Tibial artery (tissue), 4 donors: ENCODE measurements at regions not wholly inside any gene's neighbourhood (a gene's known extent, or its start where the extent isn't known, plus 50 kb on each side); places are given as distances from the start of the nearest gene placed in this dataset.
"Not testable (repeated sequence)": the region's sequence is repeated elsewhere in the genome, so short reads cannot be mapped to it uniquely, and the experiment has no call there.

Experiments used
- DNase-seq, 2 donors: peaks; one replicate each; pipeline ENCODE4 v3.0.0-alpha.2; 2019
- H3K27ac ChIP-seq, 2 donors: fragments of 200-600 bp; sonication (generic) in 1 of 2; 1 replicate in 1 of 2; 2 replicates in 1 of 2; pipeline ENCODE4 v1.5.1; 2018 to 2019; ENCODE audit warnings: mild to moderate bottlenecking in 1 of 2
- H3K27me3 ChIP-seq, 2 donors: fragments of 200-600 bp; sonication (generic) in 1 of 2; one replicate each; pipeline versions ENCODE4 v1.5.1 to v1.6.0; 2016 to 2019
- H3K36me3 ChIP-seq, 3 donors: fragments of 200-600 bp; sonication (generic) in 2 of 3; one replicate each; pipeline ENCODE4 v1.5.1; 2016 to 2019; ENCODE audit warnings: mild to moderate bottlenecking in 2 of 3
- H3K4me1 ChIP-seq, 4 donors: fragments of 200-600 bp; sonication (generic) in 2 of 4; 1 replicate in 3 of 4; 2 replicates in 1 of 4; pipeline ENCODE4 v1.5.1; 2016 to 2019
- H3K4me3 ChIP-seq, 2 donors: fragments of 200-600 bp; sonication (generic) in 1 of 2; 1 replicate in 1 of 2; 2 replicates in 1 of 2; pipeline ENCODE4 v1.5.1; 2018 to 2019; ENCODE audit warnings: mild to moderate bottlenecking in 2 of 2
- H3K9me3 ChIP-seq, 3 donors: fragments of 200-600 bp; sonication (generic) in 1 of 3; one replicate each; pipeline ENCODE4 v1.5.1; 2016 to 2019
- intact Hi-C: fragments of 100-400 bp; cut with DNase I; formaldehyde crosslinking; loops from one replicate; pipeline ENCODE4 v1.15.0; 2023; ENCODE audit warnings: low total_unique reads

DNA sequence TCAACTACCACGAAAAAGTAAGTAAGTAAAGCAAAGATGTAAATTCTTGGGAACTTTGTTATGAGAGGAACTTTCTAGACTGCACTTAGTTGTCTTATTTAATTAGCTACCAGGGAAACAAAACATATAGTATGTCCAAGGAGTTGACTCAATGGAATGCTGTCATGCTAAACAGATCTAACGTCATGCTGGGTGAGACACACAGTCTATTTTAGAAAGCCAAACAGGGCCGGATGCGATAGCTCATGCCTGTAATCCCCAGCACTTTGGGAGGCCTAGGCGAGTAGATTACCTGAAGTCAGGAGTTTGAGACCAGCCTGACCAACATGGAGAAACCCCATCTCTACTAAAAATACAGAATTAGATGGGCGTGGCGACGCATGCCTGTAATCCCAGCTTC lies 146.4 kb downstream of the NPIPA8 start:
- DNase-seq, H3K27ac ChIP-seq, H3K9me3 ChIP-seq, H3K36me3 ChIP-seq, intact Hi-C loops, H3K4me3 ChIP-seq, H3K4me1 ChIP-seq, H3K27me3 ChIP-seq: not testable (repeated sequence)

DNA sequence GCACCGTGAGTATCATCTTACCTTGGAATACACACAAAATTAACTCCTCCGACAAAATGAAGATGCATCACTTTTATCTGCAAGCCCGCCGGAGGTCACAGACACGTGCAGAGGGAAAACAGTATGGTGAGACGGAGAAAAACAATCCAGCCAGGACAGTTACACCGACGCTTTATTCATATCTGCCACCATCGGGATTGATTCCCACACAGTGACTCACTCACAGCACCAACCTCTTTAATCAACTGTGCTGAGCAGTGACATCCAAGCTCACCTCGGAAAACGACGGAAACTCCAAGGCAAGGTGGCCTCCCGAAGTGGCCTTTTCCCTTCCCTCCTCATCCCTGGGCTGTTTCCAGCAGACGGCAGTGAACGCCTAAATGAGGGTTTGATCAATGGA lies 151.8 kb downstream of the NPIPA8 start:
- H3K4me1 ChIP-seq, DNase-seq, H3K27ac ChIP-seq, intact Hi-C loops, H3K9me3 ChIP-seq, H3K4me3 ChIP-seq, H3K36me3 ChIP-seq, H3K27me3 ChIP-seq: not testable (repeated sequence)

DNA sequence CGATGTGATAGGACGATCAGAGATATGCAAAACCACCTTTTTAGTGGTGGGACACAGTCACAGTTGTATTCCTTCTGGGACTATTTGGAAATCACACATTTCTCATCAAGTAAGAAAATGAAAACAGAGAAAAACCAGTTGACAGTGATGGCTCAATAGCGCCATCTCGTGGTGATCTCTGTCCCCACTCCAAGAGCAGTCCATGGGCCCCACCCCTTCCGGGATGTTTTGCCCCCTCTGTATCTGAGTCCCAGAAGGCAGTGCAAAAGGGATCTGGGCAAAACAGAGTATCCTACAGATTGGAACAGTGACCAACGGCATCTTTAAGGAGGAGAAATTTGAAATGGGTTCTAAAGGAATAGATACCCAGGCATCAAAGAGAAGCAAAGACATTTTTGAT lies 155.5 kb downstream of the NPIPA8 start:
- H3K9me3 ChIP-seq, H3K27ac ChIP-seq, H3K27me3 ChIP-seq, DNase-seq, H3K4me1 ChIP-seq, H3K4me3 ChIP-seq, intact Hi-C loops, H3K36me3 ChIP-seq: not testable (repeated sequence)

DNA sequence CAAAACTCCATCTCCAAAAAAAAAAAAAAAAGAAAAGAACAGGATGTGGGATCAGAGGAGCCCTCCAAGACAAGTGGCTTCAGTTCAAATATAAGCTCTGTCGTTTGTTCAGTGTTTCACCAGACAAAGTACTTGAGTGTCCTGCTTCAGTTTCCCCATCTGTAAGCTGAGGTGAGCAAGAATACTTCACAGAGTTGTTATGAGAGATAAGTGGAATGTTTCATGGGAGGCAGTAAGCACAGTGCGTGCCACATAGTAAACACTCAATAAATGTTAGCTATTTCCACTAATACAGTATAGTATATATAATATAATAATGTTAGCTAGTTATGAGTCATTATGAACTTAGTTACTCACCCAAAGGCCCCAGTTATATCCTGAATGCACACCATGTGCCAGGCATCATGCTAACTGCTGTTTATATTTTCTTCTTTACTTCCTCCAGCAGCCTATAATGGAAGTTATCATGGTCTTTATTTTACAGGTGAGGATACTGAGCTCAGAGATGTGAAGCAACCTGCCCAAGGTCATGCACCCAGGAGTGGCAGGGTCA lies 162.5 kb downstream of the NPIPA8 start:
- DNase-seq, H3K4me1 ChIP-seq, H3K4me3 ChIP-seq, H3K9me3 ChIP-seq, H3K27me3 ChIP-seq, H3K36me3 ChIP-seq, H3K27ac ChIP-seq, intact Hi-C loops: not testable (repeated sequence)

DNA sequence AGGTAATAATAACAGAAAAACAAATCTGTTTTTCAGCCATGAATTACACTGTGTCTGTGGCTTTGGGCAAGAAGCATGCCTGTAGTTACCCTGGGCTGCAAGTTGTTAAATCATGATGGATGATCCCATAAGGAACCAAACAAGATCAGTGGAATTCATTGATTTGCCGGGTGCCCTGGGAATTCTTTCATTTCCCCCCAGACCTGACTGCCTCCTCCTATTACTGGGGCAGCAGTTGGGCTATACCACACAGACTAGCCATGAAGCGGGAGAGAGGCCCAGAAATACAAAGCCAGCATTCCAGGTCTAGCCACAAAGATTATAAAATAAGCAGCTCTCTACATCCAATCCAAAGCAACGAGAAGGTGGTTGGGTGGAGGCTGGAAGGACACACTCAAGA lies 174.2 kb downstream of the NPIPA8 start:
- intact Hi-C loops, H3K4me1 ChIP-seq, H3K4me3 ChIP-seq, H3K27ac ChIP-seq, H3K9me3 ChIP-seq, H3K36me3 ChIP-seq, DNase-seq, H3K27me3 ChIP-seq: not testable (repeated sequence)

DNA sequence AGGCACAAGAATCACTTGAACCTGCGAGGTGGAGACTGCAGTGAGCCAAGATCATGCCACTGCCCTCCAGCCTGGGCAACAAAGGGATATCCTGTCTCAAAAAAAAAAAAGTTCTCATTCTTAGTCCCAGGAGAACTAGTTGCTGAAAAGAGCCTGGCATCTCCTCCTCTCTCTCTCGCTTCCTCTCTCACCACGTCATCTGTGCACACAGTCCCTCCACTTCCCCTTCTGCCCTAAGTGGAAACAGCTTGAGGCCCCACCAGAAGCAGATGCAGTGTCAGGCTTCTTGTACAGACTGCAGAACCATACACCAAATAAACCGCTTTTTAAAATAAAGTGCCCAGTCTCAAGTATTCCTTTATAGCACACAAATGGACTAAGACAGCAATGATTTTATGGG lies 175.3 kb downstream of the NPIPA8 start:
- intact Hi-C loops, DNase-seq, H3K9me3 ChIP-seq, H3K4me1 ChIP-seq, H3K27ac ChIP-seq, H3K27me3 ChIP-seq, H3K4me3 ChIP-seq, H3K36me3 ChIP-seq: not testable (repeated sequence)

DNA sequence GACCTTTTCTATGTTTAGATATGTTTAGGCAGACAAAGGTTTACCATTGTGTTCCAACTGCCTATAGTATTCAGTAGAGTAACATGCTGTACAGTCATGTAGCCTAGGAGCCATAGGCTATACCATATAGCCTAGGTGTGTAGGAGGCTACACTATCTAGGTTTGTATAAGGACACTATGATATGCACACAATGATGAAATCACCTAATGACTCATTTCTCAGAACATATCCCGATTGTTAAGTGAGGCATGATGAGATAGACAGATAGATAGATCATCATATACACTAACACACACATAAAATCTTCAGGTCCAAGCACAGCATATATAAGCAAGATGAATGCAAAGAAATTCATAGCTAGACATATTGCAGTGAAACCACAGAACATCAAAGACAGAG lies 177.4 kb downstream of the NPIPA8 start:
- H3K4me1 ChIP-seq, H3K9me3 ChIP-seq, DNase-seq, H3K4me3 ChIP-seq, intact Hi-C loops, H3K36me3 ChIP-seq, H3K27ac ChIP-seq, H3K27me3 ChIP-seq: not testable (repeated sequence)

DNA sequence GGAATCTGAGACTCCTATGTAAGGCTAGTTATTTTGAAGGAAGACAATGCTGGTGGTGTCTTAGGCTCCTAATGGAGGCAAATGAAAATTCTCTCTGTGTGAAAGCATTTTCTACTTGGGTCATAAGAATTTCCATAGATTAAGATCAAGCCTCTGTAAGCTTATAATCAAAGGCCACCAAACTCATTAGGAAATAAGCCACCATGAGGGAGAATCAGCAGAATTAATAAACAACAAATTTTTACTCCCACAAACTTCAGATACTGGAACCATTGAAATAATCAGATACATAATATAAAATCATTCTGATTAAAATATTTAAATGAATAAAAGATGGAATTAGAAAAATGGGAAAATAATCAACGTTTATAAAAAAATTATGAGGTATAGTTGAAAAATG lies 178.7 kb downstream of the NPIPA8 start:
- H3K4me1 ChIP-seq, H3K27ac ChIP-seq, H3K4me3 ChIP-seq, intact Hi-C loops, H3K27me3 ChIP-seq, H3K36me3 ChIP-seq, DNase-seq, H3K9me3 ChIP-seq: not testable (repeated sequence)

DNA sequence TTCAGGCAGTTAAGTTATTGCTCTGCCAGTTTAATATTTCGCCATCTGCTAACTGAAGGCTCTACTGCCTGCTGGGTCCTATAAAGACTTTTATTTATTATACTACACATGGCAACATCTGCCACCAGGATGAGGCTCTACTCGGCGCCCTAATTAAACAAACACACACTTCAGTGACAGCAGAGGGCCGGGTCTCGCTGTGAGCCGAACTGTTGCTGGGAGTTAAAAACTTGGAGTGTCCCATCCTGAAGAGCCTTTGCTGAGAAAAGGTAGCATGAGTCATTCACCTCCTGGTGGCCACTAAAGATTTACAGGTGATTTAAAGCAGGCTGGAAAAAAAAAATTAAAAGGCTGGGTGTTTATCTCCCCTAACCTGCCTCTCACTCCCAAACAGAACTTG lies 183.7 kb downstream of the NPIPA8 start:
- H3K4me3 ChIP-seq, H3K4me1 ChIP-seq, H3K27ac ChIP-seq, intact Hi-C loops, H3K36me3 ChIP-seq, H3K27me3 ChIP-seq, DNase-seq, H3K9me3 ChIP-seq: not testable (repeated sequence)

DNA sequence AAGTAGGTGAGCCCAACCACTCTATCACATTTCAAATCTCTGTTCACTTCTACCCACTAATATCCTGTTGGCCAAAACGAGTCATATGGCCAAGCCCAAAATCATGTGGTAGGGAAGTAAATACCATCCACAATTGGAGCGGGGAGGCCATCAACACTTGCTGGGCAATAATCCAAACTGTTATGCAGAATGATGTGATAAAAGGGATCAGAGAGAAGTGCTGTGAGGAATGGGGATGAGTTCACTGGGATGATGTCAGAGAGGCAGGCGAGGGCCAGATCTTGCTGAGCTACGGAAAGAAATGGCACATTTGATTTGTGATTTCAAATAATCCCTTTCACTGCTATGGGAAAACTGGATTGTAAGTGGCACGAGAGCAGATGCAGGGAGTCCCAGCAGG lies 188.4 kb downstream of the NPIPA8 start:
- H3K4me3 ChIP-seq, H3K27ac ChIP-seq, H3K4me1 ChIP-seq, DNase-seq, H3K27me3 ChIP-seq, H3K36me3 ChIP-seq, intact Hi-C loops, H3K9me3 ChIP-seq: not testable (repeated sequence)

DNA sequence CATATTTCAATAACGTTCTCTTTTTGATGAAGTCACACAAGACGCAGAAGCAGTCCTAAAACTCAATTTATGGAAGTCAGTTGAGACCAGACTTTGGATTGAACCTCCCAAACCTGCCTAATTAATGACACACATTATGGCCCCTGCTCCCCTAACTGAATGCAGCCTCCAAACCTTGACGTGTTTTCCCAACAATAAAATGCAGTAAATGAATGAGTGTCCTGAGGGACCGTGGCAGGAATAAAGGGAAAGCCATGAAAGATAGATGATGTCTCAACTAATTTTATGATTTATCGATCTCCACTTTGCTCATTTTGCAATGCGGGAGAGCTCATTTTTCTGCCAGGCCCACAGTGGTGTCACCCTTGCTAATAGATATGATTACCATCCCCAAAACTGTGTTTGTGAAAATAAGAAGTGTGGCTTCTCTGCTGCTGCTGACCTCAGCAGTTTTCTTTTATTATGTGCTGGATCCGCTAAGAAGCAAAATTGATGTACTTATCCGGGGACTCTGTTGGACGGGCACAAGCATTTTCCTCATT lies 189.9 kb downstream of the NPIPA8 start:
- H3K36me3 ChIP-seq, DNase-seq, H3K4me1 ChIP-seq, H3K4me3 ChIP-seq, intact Hi-C loops, H3K27me3 ChIP-seq, H3K9me3 ChIP-seq, H3K27ac ChIP-seq: not testable (repeated sequence)

DNA sequence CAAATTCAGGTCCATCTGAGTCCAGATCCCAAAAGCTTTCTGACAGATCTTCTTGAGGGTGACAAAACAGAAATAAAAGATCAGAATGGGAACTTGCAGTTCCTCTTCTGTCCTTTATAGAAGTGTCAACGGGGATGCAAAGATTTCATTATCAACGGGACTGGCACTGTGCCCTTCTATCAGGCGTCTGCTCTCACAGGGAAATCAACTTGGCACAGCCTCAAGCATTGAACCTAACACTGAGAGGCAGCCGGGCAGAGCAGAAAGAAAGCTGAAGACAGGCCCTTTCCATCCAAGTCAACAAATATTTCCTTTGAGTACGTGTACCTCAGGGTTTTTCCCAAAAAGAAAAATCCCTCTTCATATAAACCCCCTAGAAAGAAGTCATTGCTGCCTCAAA lies 194.5 kb downstream of the NPIPA8 start:
- H3K36me3 ChIP-seq, H3K9me3 ChIP-seq, intact Hi-C loops, H3K27me3 ChIP-seq, DNase-seq, H3K4me1 ChIP-seq, H3K4me3 ChIP-seq, H3K27ac ChIP-seq: not testable (repeated sequence)

DNA sequence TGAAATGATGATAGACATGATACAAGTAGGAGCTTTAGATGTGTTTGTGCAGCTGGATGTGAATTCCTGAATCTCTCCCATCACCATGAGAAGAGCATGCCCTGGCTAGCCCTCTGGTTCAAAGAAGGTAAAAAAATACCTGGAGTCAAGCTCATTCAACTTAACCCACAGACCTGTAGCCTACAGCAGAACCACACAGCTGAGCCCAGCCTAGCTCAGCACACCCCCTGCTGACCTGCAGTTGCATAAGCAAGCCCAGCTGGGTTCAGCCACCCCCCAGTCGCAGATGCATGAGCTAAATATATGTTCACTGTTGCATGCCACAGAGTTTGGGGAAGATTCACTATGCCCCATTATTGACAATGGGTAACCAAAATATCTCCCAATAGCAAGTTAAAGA lies 200.2 kb downstream of the NPIPA8 start:
- H3K27ac ChIP-seq, H3K36me3 ChIP-seq, DNase-seq, H3K27me3 ChIP-seq, H3K4me1 ChIP-seq, H3K4me3 ChIP-seq, intact Hi-C loops, H3K9me3 ChIP-seq: not testable (repeated sequence)

DNA sequence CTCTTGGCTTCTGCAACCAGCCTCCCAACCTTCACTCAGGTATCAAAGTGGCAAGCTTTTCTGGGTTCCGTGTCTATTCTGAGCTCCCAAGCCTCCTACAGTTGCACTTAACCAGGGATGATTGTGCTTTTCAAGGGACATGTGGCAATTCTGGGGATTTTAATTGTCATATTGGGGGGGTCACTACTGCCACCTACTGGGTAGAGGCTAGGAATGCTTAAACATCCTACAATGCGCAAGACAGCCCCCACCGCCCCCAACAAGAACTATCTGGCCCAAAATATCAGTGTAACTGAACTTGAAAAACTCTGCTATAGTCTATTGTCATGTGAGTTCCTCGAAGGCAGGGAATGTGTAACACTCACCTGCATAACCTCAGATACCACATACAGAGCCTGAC lies 201.5 kb downstream of the NPIPA8 start:
- H3K4me1 ChIP-seq, H3K27ac ChIP-seq, DNase-seq, H3K36me3 ChIP-seq, H3K27me3 ChIP-seq, H3K4me3 ChIP-seq, H3K9me3 ChIP-seq, intact Hi-C loops: not testable (repeated sequence)
